Stimulated activated CD4-positive, alpha-beta T cell treated with anti-CD3 and anti-CD28 coated beads, TNF-alpha, amount 100 ng/mL, for 24 hours (primary cell): ENCODE measurements at regions not wholly inside any gene's neighbourhood (a gene's known extent, or its start where the extent isn't known, plus 50 kb on each side); places are given as distances from the start of the nearest gene placed in this dataset.
A peak's percentile ranks its signal among the peaks of the same experiment; 100 is the strongest.

Experiments used
- DNase-seq, 3 experiments: peaks; one replicate each; pipeline ENCODE4 v3.0.0-alpha.2; 2020; ENCODE audit warnings: low read depth in 3 of 3

- DNase-seq = no peak
These were observed 158.7 kb downstream of the DRD1 start for GRCh38 chr5:175285261-175285660.

GRCh38 chr5:175284806-175285205 is 159.2 kb downstream of the DRD1 start:
- no peak for DNase-seq

- no peak for DNase-seq
These were observed 161.3 kb downstream of the DRD1 start for GRCh38 chr5:175282611-175283225.

- no peak for DNase-seq
These were observed 162.3 kb downstream of the DRD1 start for GRCh38 chr5:175281714-175282113.

- DNase-seq = no peak
These were observed 162.7 kb downstream of the DRD1 start for GRCh38 chr5:175281257-175281656.

- DNase-seq = no peak
These were observed 164.5 kb downstream of the DRD1 start for GRCh38 chr5:175279506-175279905.

- no peak for DNase-seq
These were observed 168.2 kb downstream of the DRD1 start for GRCh38 chr5:175275748-175276147.

- DNase-seq = no peak
These were observed 168.9 kb downstream of the DRD1 start for GRCh38 chr5:175275097-175275496.

GRCh38 chr5:175274171-175274570 is 169.8 kb downstream of the DRD1 start:
- DNase-seq = no peak

- no peak for DNase-seq
These were observed 179.6 kb downstream of the DRD1 start for GRCh38 chr5:175264406-175264805.

GRCh38 chr5:175263776-175264175 is 180.2 kb downstream of the DRD1 start:
- no peak for DNase-seq

- no peak for DNase-seq
These were observed 182.5 kb downstream of the DRD1 start for GRCh38 chr5:175261526-175261925.

- no peak for DNase-seq
These were observed 182.9 kb downstream of the DRD1 start for GRCh38 chr5:175261037-175261436.

- no peak for DNase-seq
These were observed 186.2 kb downstream of the DRD1 start for GRCh38 chr5:175257847-175258194.

GRCh38 chr5:175257128-175257846 is 186.7 kb downstream of the DRD1 start:
- DNase-seq = no peak

- no peak for DNase-seq
These were observed 189.8 kb downstream of the DRD1 start for GRCh38 chr5:175254155-175254554.

- DNase-seq = no peak
These were observed 190.4 kb downstream of the DRD1 start for GRCh38 chr5:175253597-175253996.

GRCh38 chr5:175252234-175252805 is 191.7 kb downstream of the DRD1 start:
- DNase-seq = no peak

- DNase-seq = no peak
These were observed 193.6 kb downstream of the DRD1 start for GRCh38 chr5:175250426-175250825.

- DNase-seq = no peak
These were observed 195.5 kb downstream of the DRD1 start for GRCh38 chr5:175248416-175248905.

GRCh38 chr5:175246889-175247520 is 197.0 kb downstream of the DRD1 start:
- DNase-seq = no peak

GRCh38 chr5:175246242-175246888 is 197.6 kb downstream of the DRD1 start:
- DNase-seq = peak in 1 of 3 experiments; percentile 45
